Suprapubic skin (tissue), 4 donors: ENCODE measurements at regions not wholly inside any gene's neighbourhood (a gene's known extent, or its start where the extent isn't known, plus 50 kb on each side); places are given as distances from the start of the nearest gene placed in this dataset.

Experiments
- CTCF ChIP-seq, 2 donors: fragments of 200-600 bp in 1 of 2; fragments of 450-650 bp in 1 of 2; sonication (generic) in 1 of 2; IDR thresholded peaks; one replicate each; pipeline ENCODE4 v1.5.1; 2016 to 2019; ENCODE audit warnings: antibody characterized with exemption in 2 of 2, mild to moderate bottlenecking in 1 of 2, moderate library complexity in 1 of 2
- EP300 ChIP-seq: sonication (generic); formaldehyde crosslinking; IDR thresholded peaks from one replicate; pipeline ENCODE4 v1.6.1; 2017; ENCODE audit warnings: antibody characterized with exemption
- POLR2A ChIP-seq, 2 donors: fragments of 450-650 bp; IDR thresholded peaks; one replicate each; pipeline ENCODE4 v1.6.1; 2017; ENCODE audit warnings: antibody characterized with exemption in 2 of 2, mild to moderate bottlenecking in 2 of 2, moderate library complexity in 2 of 2
- POLR2AphosphoS5 ChIP-seq, 3 donors: sonication (generic); formaldehyde crosslinking; IDR thresholded peaks; one replicate each; pipeline ENCODE4 v1.6.1; 2017; ENCODE audit warnings: antibody characterized with exemption in 3 of 3

GRCh38 chr4:137180349-137180748 is 351.9 kb downstream of the PCDH18 start:
- TF ChIP-seq CTCF (IDR thresholded peaks at IDR 0.05) (no peak), POLR2A (IDR thresholded peaks at IDR 0.05) (no peak), POLR2AphosphoS5 (IDR thresholded peaks at IDR 0.05) (no peak), EP300 (no peak)
